A549 (cell line): ENCODE measurements at regions not wholly inside any gene's neighbourhood (a gene's known extent, or its start where the extent isn't known, plus 50 kb on each side); places are given as distances from the start of the nearest gene placed in this dataset.

ENCODE experiments used
- ATAC-seq, 2 experiments: fragments of 200-7000 bp in 1 of 2; fragments of >200 bp in 1 of 2; cut with Nextera tagmentation in 1 of 2; cut with Tn5 transposase in 1 of 2; 3 replicates each; pipeline versions ENCODE4 v1.8.0 to v1.9.1; 2018 to 2020; ENCODE audit warnings: mild to moderate bottlenecking in 1 of 2, moderate library complexity in 1 of 2
- CTCF ChIA-PET: fragments of 300-600 bp; sonication (Branson Sonifier 250); formaldehyde crosslinking; extraction: SDS; loops from one replicate; lab custom pipeline; 2021; ENCODE audit warnings: antibody characterized with exemption, inconsistent platforms; lab: Yijun Ruan, JAX
- POLR2A ChIA-PET: fragments of 350-600 bp; formaldehyde crosslinking; extraction: SDS; loops from one replicate; lab custom pipeline; 2021; ENCODE audit warnings: antibody characterized with exemption, inconsistent platforms; lab: Yijun Ruan, JAX
- DNase-seq, 2 experiments: peaks; one replicate each; pipeline versions ENCODE4 v3.0.0 to v3.0.0-alpha.2; 2011 to 2016; ENCODE audit warnings: low read depth in 1 of 2, low spot score in 1 of 2
- FAIRE-seq: peaks from 2 replicates; lab custom pipeline; 2011; peaks lifted over from hg19 to GRCh38; lab: Jason Lieb, UNC
- H3K27ac ChIP-seq, 2 experiments: fragments of >200 bp; sonication (Bioruptor Twin); formaldehyde crosslinking; 3 replicates each; pipeline ENCODE4 v1.5.1; 2016 to 2017
- H3K4me1 ChIP-seq: fragments of >200 bp; sonication (Bioruptor Twin); formaldehyde crosslinking; 3 replicates; pipeline ENCODE4 v1.6.1; 2016
- H3K4me2 ChIP-seq: fragments of >200 bp; sonication (Bioruptor Twin); formaldehyde crosslinking; 3 replicates; pipeline ENCODE4 v1.6.1; 2016
- H3K4me3 ChIP-seq: fragments of >200 bp; sonication (Bioruptor Twin); formaldehyde crosslinking; 3 replicates; pipeline ENCODE4 v1.5.1; 2016
- H3K9me3 ChIP-seq: fragments of >200 bp; sonication (Bioruptor Twin); formaldehyde crosslinking; 3 replicates; pipeline ENCODE4 v1.6.1; 2016
- BCL3 ChIP-seq: fragments of >200 bp; sonication (Bioruptor Twin); formaldehyde crosslinking; IDR thresholded peaks from 3 replicates; pipeline ENCODE4 v1.6.1; 2016
- CBX2 ChIP-seq: fragments of 200-600 bp; sonication (generic); IDR thresholded peaks from 2 replicates; pipeline ENCODE4 v1.6.1; 2016; ENCODE audit warnings: low read depth, mild to moderate bottlenecking, borderline replicate concordance
- CBX8 ChIP-seq: fragments of 200-600 bp; sonication (generic); IDR thresholded peaks from 2 replicates; pipeline ENCODE4 v1.6.1; 2016
- FOSL2 ChIP-seq, 2 experiments: fragments of 450-650 bp in 1 of 2; fragments of >200 bp in 1 of 2; sonication (Bioruptor Twin) in 1 of 2; formaldehyde crosslinking; IDR thresholded peaks; 2 replicates each; pipeline versions ENCODE4 v1.5.0 to v1.6.1; 2016 to 2020; ENCODE audit warnings: mild to moderate bottlenecking in 1 of 2, moderate library complexity in 1 of 2
- HDAC2 ChIP-seq: fragments of 200-600 bp; sonication (generic); IDR thresholded peaks from 2 replicates; pipeline ENCODE4 v1.6.1; 2016
- HES2 ChIP-seq: fragments of >200 bp; sonication (Bioruptor Twin); formaldehyde crosslinking; IDR thresholded peaks from 2 replicates; pipeline ENCODE4 v1.6.1; 2016
- HEYL ChIP-seq: fragments of 250-450 bp; sonication (Bioruptor Pico); IDR thresholded peaks from 2 replicates; pipeline ENCODE4 v1.8.0; 2021; ENCODE audit warnings: mild to moderate bottlenecking, moderate library complexity
- HOXA7 ChIP-seq: fragments of 250-450 bp; sonication (Bioruptor Pico); IDR thresholded peaks from 2 replicates; pipeline ENCODE4 v1.5.0; 2020; ENCODE audit warnings: mild to moderate bottlenecking, moderate library complexity
- JUN ChIP-seq, 2 experiments: fragments of >200 bp; sonication (Bioruptor Twin); formaldehyde crosslinking; IDR thresholded peaks; 2 replicates in 1 of 2; 3 replicates in 1 of 2; pipeline ENCODE4 v1.6.1; 2016 to 2017
- JUNB ChIP-seq: fragments of >200 bp; sonication (Bioruptor Twin); formaldehyde crosslinking; IDR thresholded peaks from 2 replicates; pipeline ENCODE4 v1.6.1; 2016
- MAFK ChIP-seq: fragments of 450-650 bp; IDR thresholded peaks from 2 replicates; pipeline ENCODE4 v1.6.1; 2014; ENCODE audit not compliant: partially characterized antibody
- MAX ChIP-seq: IDR thresholded peaks from 2 replicates; pipeline ENCODE4 v1.6.1; 2012
- NR3C1 ChIP-seq: fragments of >200 bp; sonication (Bioruptor Twin); formaldehyde crosslinking; IDR thresholded peaks from 3 replicates; pipeline ENCODE4 v1.6.1; 2017
- PBX3 ChIP-seq: IDR thresholded peaks from 2 replicates; pipeline ENCODE4 v1.6.1; 2012
- PHF8 ChIP-seq: fragments of 200-600 bp; sonication (generic); IDR thresholded peaks from 2 replicates; pipeline ENCODE4 v1.6.1; 2016; ENCODE audit warnings: low read depth, mild to moderate bottlenecking, antibody characterized with exemption, moderate library complexity, borderline replicate concordance
- POLR2A ChIP-seq: IDR thresholded peaks from 2 replicates; pipeline ENCODE4 v1.6.1; 2012; ENCODE audit warnings: mild to moderate bottlenecking, low read length
- RARB ChIP-seq: fragments of 250-450 bp; sonication (Bioruptor Pico); IDR thresholded peaks from 2 replicates; pipeline ENCODE4 v1.8.0; 2021; ENCODE audit warnings: mild to moderate bottlenecking, moderate library complexity
- RCOR1 ChIP-seq: fragments of 150-350 bp; IDR thresholded peaks from 2 replicates; pipeline ENCODE4 v1.6.1; 2014; ENCODE audit warnings: antibody characterized with exemption, low read length, low read depth
- RFX5 ChIP-seq: fragments of 450-650 bp; IDR thresholded peaks from 2 replicates; pipeline ENCODE4 v1.7.1; 2014; ENCODE audit warnings: antibody characterized with exemption, mild to moderate bottlenecking, moderate library complexity
- TP53 ChIP-seq: fragments of 250-450 bp; sonication (Bioruptor Pico); IDR thresholded peaks from 2 replicates; pipeline ENCODE4 v1.5.0; 2021; ENCODE audit warnings: mild to moderate bottlenecking, moderate library complexity
- ZFP36 ChIP-seq: fragments of 450-650 bp; IDR thresholded peaks from 2 replicates; pipeline ENCODE4 v1.6.1; 2014; ENCODE audit warnings: borderline replicate concordance; ENCODE audit not compliant: partially characterized antibody
- ZNF302 ChIP-seq: fragments of 250-450 bp; sonication (Bioruptor Pico); IDR thresholded peaks from 2 replicates; pipeline ENCODE4 v1.9.0; 2021; ENCODE audit warnings: inconsistent platforms, mild to moderate bottlenecking, moderate library complexity
- WGBS: methylation state at CpG from one replicate; pipeline ENCODE4 v1.1.6; 2017; ENCODE audit errors: missing lambda C conversion rate; 5-methylcytosine and 5-hydroxymethylcytosine counted together
- TF ChIP-seq, protein P1 (sequence below): fragments of 250-450 bp; sonication (Bioruptor Pico); IDR thresholded peaks from 2 replicates; pipeline ENCODE4 v1.5.0; 2020; ENCODE audit warnings: low read depth, mild to moderate bottlenecking, moderate library complexity
- TF ChIP-seq, protein P2 (sequence below): fragments of 450-650 bp; IDR thresholded peaks from 2 replicates; pipeline ENCODE4 v1.6.1; 2014; ENCODE audit warnings: antibody characterized with exemption
- TF ChIP-seq, protein P3 (sequence below): fragments of 200-600 bp; sonication (generic); IDR thresholded peaks from 2 replicates; pipeline ENCODE4 v1.6.1; 2016; ENCODE audit warnings: antibody characterized with exemption, mild to moderate bottlenecking, moderate library complexity

DNA sequence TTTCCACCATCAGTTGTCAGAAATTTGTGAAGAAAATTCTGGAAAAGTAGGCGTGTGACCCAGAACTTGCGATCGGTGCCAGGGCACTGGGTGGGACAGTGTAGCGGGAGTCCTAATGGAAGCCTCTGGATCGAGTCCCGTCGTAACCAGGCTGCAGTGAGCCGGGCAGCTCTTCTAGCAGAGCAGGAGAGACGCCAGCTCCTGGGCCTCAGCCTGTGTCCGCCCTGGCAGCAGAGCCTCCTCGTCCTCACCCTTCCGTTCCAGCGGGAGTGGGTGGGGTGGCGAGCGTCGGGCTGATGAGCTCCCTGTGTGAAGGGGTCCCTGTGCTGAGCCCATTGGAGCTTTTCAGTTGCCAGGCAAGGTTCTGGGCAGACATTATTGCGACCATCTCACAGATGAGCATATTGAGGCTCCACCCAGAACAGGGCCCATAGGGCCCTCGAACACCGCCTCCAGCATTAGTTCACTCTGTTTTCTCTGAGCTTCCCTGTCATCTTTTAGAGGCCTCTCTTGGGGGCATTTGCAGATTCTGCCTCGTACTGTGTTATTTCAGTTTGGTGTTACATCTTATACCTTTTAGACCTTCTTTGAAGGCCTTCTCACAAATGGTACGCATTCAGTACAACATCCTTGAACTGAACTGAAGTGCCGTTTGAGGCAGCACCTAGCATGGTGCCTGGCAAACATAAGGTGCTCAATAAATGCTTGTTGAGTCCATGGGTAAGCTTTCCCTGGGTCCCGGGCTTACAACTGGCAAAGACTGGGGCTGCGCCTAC, 207.1 kb upstream of the CIBAR2 start:
- H3K9me3 ChIP-seq = no peaks in the 10 kb centered on the region
- ChIA-PET POLR2A (no interaction called here), CTCF (interaction anchor here (0.7 to 2.0 kb wide), 12 partner anchors 9 to 585 kb away, joined by 3 to 7 read pairs (median 4); no protein-coding TSS in a partner anchor)
- no peak overlapping the region for H3K4me2 ChIP-seq
- 94% methylated on average over 20 of the region's 24 CpGs for WGBS
- peaks cover 11% of the 10 kb centered on the region for H3K4me1 ChIP-seq
- H3K4me3 ChIP-seq = no peak overlapping the region
- no peak for ATAC-seq
- no peak overlapping the region for H3K27ac ChIP-seq
- no peak for FAIRE-seq
- TF ChIP-seq TP53 (no peak), NR3C1 (no peak), RARB (CRISPR knock-in tag) (no peak), HDAC2 (no peak), HOXA7 (CRISPR knock-in tag) (no peak), ZNF302 (CRISPR knock-in tag) (no peak), HES2 (no peak), CBX2 (no peak), PBX3 (no peak)
- TF ChIP-seq, protein P1, sequence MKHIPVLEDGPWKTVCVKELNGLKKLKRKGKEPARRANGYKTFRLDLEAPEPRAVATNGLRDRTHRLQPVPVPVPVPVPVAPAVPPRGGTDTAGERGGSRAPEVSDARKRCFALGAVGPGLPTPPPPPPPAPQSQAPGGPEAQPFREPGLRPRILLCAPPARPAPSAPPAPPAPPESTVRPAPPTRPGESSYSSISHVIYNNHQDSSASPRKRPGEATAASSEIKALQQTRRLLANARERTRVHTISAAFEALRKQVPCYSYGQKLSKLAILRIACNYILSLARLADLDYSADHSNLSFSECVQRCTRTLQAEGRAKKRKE = no peak
- no peak for DNase-seq

DNA sequence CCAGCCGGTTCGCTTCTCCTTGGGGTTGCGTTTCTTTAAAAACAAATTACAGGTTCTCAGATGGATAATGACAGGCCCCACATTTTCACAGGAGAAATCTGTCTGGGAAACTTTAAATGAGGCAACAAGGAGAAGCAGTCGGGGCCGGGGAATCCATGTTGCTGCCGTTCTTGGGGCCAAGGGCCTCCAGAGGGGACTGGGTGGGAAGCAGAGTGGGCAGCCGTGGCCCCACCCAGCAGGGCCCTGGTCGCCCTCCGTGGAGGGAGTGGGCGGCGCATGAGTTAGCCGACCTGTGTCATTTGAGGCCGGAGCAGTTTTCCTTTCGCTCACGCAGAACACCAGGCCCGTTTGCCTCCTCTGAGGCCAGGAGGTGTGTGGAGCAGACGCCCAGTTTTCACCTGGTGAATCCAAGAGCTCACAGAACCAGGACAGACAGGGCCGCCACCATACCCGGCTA, 207.7 kb upstream of the CIBAR2 start:
- FAIRE-seq (no peak), ATAC-seq (no peak), DNase-seq (no peak)
- Histone ChIP-seq H3K4me3 (no peak overlapping the region), H3K4me1 (peaks cover 11% of the 10 kb centered on the region), H3K27ac (no peak overlapping the region), H3K9me3 (no peaks in the 10 kb centered on the region), H3K4me2 (no peak overlapping the region)
- 75% methylated on average over 18 of the region's 19 CpGs for WGBS
- CTCF ChIA-PET = interaction anchor here (1.0 to 1.7 kb wide), 6 partner anchors 10 to 205 kb away, joined by 3 to 7 read pairs (median 6); no protein-coding TSS in a partner anchor
- no peak for TF ChIP-seq CBX2
- no peak for TF ChIP-seq ZNF302 (CRISPR knock-in tag)
- no peak for TF ChIP-seq NR3C1
- no peak for TF ChIP-seq CBX8
- TF ChIP-seq RCOR1 = no peak
- TF ChIP-seq MAFK = no peak
- no peak for TF ChIP-seq ZFP36
- TF ChIP-seq HDAC2 = no peak
- no peak for TF ChIP-seq HOXA7 (CRISPR knock-in tag)
- TF ChIP-seq BCL3 = no peak
- no peak for TF ChIP-seq PHF8
- TF ChIP-seq, protein P2, sequence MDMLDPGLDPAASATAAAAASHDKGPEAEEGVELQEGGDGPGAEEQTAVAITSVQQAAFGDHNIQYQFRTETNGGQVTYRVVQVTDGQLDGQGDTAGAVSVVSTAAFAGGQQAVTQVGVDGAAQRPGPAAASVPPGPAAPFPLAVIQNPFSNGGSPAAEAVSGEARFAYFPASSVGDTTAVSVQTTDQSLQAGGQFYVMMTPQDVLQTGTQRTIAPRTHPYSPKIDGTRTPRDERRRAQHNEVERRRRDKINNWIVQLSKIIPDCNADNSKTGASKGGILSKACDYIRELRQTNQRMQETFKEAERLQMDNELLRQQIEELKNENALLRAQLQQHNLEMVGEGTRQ = no peak
- TF ChIP-seq, protein P3, sequence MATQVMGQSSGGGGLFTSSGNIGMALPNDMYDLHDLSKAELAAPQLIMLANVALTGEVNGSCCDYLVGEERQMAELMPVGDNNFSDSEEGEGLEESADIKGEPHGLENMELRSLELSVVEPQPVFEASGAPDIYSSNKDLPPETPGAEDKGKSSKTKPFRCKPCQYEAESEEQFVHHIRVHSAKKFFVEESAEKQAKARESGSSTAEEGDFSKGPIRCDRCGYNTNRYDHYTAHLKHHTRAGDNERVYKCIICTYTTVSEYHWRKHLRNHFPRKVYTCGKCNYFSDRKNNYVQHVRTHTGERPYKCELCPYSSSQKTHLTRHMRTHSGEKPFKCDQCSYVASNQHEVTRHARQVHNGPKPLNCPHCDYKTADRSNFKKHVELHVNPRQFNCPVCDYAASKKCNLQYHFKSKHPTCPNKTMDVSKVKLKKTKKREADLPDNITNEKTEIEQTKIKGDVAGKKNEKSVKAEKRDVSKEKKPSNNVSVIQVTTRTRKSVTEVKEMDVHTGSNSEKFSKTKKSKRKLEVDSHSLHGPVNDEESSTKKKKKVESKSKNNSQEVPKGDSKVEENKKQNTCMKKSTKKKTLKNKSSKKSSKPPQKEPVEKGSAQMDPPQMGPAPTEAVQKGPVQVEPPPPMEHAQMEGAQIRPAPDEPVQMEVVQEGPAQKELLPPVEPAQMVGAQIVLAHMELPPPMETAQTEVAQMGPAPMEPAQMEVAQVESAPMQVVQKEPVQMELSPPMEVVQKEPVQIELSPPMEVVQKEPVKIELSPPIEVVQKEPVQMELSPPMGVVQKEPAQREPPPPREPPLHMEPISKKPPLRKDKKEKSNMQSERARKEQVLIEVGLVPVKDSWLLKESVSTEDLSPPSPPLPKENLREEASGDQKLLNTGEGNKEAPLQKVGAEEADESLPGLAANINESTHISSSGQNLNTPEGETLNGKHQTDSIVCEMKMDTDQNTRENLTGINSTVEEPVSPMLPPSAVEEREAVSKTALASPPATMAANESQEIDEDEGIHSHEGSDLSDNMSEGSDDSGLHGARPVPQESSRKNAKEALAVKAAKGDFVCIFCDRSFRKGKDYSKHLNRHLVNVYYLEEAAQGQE = no peak
- no peak for TF ChIP-seq JUN (IDR thresholded peaks at IDR 0.05)
- TF ChIP-seq HEYL (CRISPR knock-in tag) = no peak
- no peak for TF ChIP-seq FOSL2 (IDR thresholded peaks at IDR 0.05)
- TF ChIP-seq FOSL2 (CRISPR knock-in tag; IDR thresholded peaks at IDR 0.05) = no peak
- TF ChIP-seq POLR2A = no peak
- TF ChIP-seq JUNB = no peak
- no peak for TF ChIP-seq MAX
- no peak for TF ChIP-seq RFX5
- POLR2A ChIA-PET = no interaction called here
